Activated naive CD8-positive, alpha-beta T cell treated with anti-CD3 and anti-CD28 coated beads for 36 hours (primary cell): ENCODE measurements at regions not wholly inside any gene's neighbourhood (a gene's known extent, or its start where the extent isn't known, plus 50 kb on each side); places are given as distances from the start of the nearest gene placed in this dataset.

Experiments used
- DNase-seq: peaks from one replicate; pipeline ENCODE4 v3.0.0; 2021
- H3K27ac Mint-ChIP-seq: one replicate; pipeline ENCODE4 v1.8.0; 2022; ENCODE audit warnings: mild to moderate bottlenecking, moderate library complexity, mixed read lengths
- H3K27me3 Mint-ChIP-seq: one replicate; pipeline ENCODE4 v1.8.0; 2022; ENCODE audit warnings: mild to moderate bottlenecking, mixed read lengths
- H3K36me3 Mint-ChIP-seq: one replicate; pipeline ENCODE4 v1.8.0; 2021; ENCODE audit warnings: mild to moderate bottlenecking, mixed read lengths
- H3K4me1 Mint-ChIP-seq: one replicate; pipeline ENCODE4 v1.8.0; 2021; ENCODE audit warnings: mixed read lengths
- H3K4me3 Mint-ChIP-seq: one replicate; pipeline ENCODE4 v1.8.0; 2022; ENCODE audit warnings: mild to moderate bottlenecking, moderate library complexity, mixed read lengths
- H3K9me3 Mint-ChIP-seq: one replicate; pipeline ENCODE4 v1.8.0; 2022; ENCODE audit warnings: mixed read lengths

GRCh38 chr2:238728330-238729260, 119.3 kb upstream of the TWIST2 start:
- no peaks in the 10 kb centered on the region for H3K9me3 Mint-ChIP-seq
- no peak for DNase-seq

GRCh38 chr2:238729261-238729935, 118.5 kb upstream of the TWIST2 start:
- H3K4me1 Mint-ChIP-seq = no peaks in the 10 kb centered on the region
- H3K9me3 Mint-ChIP-seq = no peaks in the 10 kb centered on the region
- H3K4me3 Mint-ChIP-seq = no peak overlapping the region
- peaks cover 18% of the 10 kb centered on the region for H3K27me3 Mint-ChIP-seq
- no peak for DNase-seq
- H3K36me3 Mint-ChIP-seq = no peaks in the 10 kb centered on the region
- no peak overlapping the region for H3K27ac Mint-ChIP-seq

More at GRCh38 chr2:238728330-238729260, 119.3 kb upstream of the TWIST2 start:
- Mint-ChIP-seq H3K4me3 (no peak overlapping the region), H3K4me1 (no peaks in the 10 kb centered on the region), H3K27ac (no peak overlapping the region), H3K27me3 (peaks cover 21% of the 10 kb centered on the region), H3K36me3 (no peaks in the 10 kb centered on the region)

- Mint-ChIP-seq H3K4me1 (no peaks in the 10 kb centered on the region), H3K27me3 (peaks cover 14% of the 10 kb centered on the region), H3K36me3 (no peaks in the 10 kb centered on the region), H3K9me3 (no peaks in the 10 kb centered on the region), H3K4me3 (no peak overlapping the region), H3K27ac (no peak overlapping the region)
- DNase-seq = no peak
Measured at GRCh38 chr2:238730001-238730669, 117.8 kb upstream of the TWIST2 start.

GRCh38 chr2:238730881-238731280, 117.0 kb upstream of the TWIST2 start:
- no peaks in the 10 kb centered on the region for H3K36me3 Mint-ChIP-seq
- no peak overlapping the region for H3K4me3 Mint-ChIP-seq
- H3K27ac Mint-ChIP-seq = no peak overlapping the region
- H3K27me3 Mint-ChIP-seq = peaks cover 15% of the 10 kb centered on the region
- DNase-seq = no peak
- no peaks in the 10 kb centered on the region for H3K4me1 Mint-ChIP-seq
- no peaks in the 10 kb centered on the region for H3K9me3 Mint-ChIP-seq

GRCh38 chr2:238731961-238732360, 115.9 kb upstream of the TWIST2 start:
- no peak overlapping the region for H3K4me3 Mint-ChIP-seq

GRCh38 chr2:238738917-238739316, 109.0 kb upstream of the TWIST2 start:
- Mint-ChIP-seq H3K4me3 (no peak overlapping the region), H3K9me3 (no peaks in the 10 kb centered on the region), H3K36me3 (no peaks in the 10 kb centered on the region), H3K4me1 (no peaks in the 10 kb centered on the region), H3K27me3 (peaks cover 40% of the 10 kb centered on the region), H3K27ac (no peak overlapping the region)
- DNase-seq = no peak

More at GRCh38 chr2:238731961-238732360, 115.9 kb upstream of the TWIST2 start:
- H3K36me3 Mint-ChIP-seq = no peaks in the 10 kb centered on the region
- no peaks in the 10 kb centered on the region for H3K4me1 Mint-ChIP-seq
- H3K27me3 Mint-ChIP-seq = peaks cover 15% of the 10 kb centered on the region
- DNase-seq = no peak
- no peak overlapping the region for H3K27ac Mint-ChIP-seq
- no peaks in the 10 kb centered on the region for H3K9me3 Mint-ChIP-seq

GRCh38 chr2:238739668-238740067, 108.2 kb upstream of the TWIST2 start:
- no peaks in the 10 kb centered on the region for H3K9me3 Mint-ChIP-seq
- DNase-seq = no peak
- no peaks in the 10 kb centered on the region for H3K4me1 Mint-ChIP-seq
- peaks cover 48% of the 10 kb centered on the region for H3K27me3 Mint-ChIP-seq
- H3K36me3 Mint-ChIP-seq = no peaks in the 10 kb centered on the region
- no peak overlapping the region for H3K4me3 Mint-ChIP-seq
- H3K27ac Mint-ChIP-seq = no peak overlapping the region

- Mint-ChIP-seq H3K4me1 (no peaks in the 10 kb centered on the region), H3K27me3 (peaks cover 53% of the 10 kb centered on the region)
- no peak for DNase-seq
Measured at GRCh38 chr2:238741277-238741676, 106.6 kb upstream of the TWIST2 start.

GRCh38 chr2:238742066-238742465, 105.8 kb upstream of the TWIST2 start:
- Mint-ChIP-seq H3K4me3 (no peak overlapping the region), H3K27me3 (peaks cover 51% of the 10 kb centered on the region), H3K36me3 (no peaks in the 10 kb centered on the region)

More at GRCh38 chr2:238741277-238741676, 106.6 kb upstream of the TWIST2 start:
- Mint-ChIP-seq H3K4me3 (no peak overlapping the region), H3K36me3 (no peaks in the 10 kb centered on the region), H3K27ac (no peak overlapping the region), H3K9me3 (no peaks in the 10 kb centered on the region)

GRCh38 chr2:238742664-238743063, 105.2 kb upstream of the TWIST2 start:
- Mint-ChIP-seq H3K4me3 (no peak overlapping the region), H3K9me3 (no peaks in the 10 kb centered on the region), H3K36me3 (no peaks in the 10 kb centered on the region), H3K27ac (no peak overlapping the region), H3K27me3 (peaks cover 45% of the 10 kb centered on the region), H3K4me1 (no peaks in the 10 kb centered on the region)
- DNase-seq = no peak

More at GRCh38 chr2:238742066-238742465, 105.8 kb upstream of the TWIST2 start:
- Mint-ChIP-seq H3K4me1 (no peaks in the 10 kb centered on the region), H3K27ac (no peak overlapping the region), H3K9me3 (no peaks in the 10 kb centered on the region)
- DNase-seq = no peak

- peaks cover 40% of the 10 kb centered on the region for H3K27me3 Mint-ChIP-seq
- H3K9me3 Mint-ChIP-seq = no peaks in the 10 kb centered on the region
- no peaks in the 10 kb centered on the region for H3K36me3 Mint-ChIP-seq
- DNase-seq = no peak
- no peaks in the 10 kb centered on the region for H3K4me1 Mint-ChIP-seq
- H3K27ac Mint-ChIP-seq = no peak overlapping the region
- no peak overlapping the region for H3K4me3 Mint-ChIP-seq
Measured at GRCh38 chr2:238743243-238744065, 104.4 kb upstream of the TWIST2 start.

GRCh38 chr2:238744951-238745350, 102.9 kb upstream of the TWIST2 start:
- no peak for DNase-seq
- H3K36me3 Mint-ChIP-seq = no peaks in the 10 kb centered on the region
- no peak overlapping the region for H3K27ac Mint-ChIP-seq
- H3K4me1 Mint-ChIP-seq = no peaks in the 10 kb centered on the region
- no peak overlapping the region for H3K4me3 Mint-ChIP-seq
- H3K9me3 Mint-ChIP-seq = peaks cover 8% of the 10 kb centered on the region
- peaks cover 42% of the 10 kb centered on the region for H3K27me3 Mint-ChIP-seq

- H3K27ac Mint-ChIP-seq = no peak overlapping the region
- peaks cover 40% of the 10 kb centered on the region for H3K27me3 Mint-ChIP-seq
- H3K4me3 Mint-ChIP-seq = no peak overlapping the region
- H3K4me1 Mint-ChIP-seq = no peaks in the 10 kb centered on the region
- no peak for DNase-seq
- H3K9me3 Mint-ChIP-seq = peaks cover 8% of the 10 kb centered on the region
- no peaks in the 10 kb centered on the region for H3K36me3 Mint-ChIP-seq
Measured at GRCh38 chr2:238745997-238746396, 101.9 kb upstream of the TWIST2 start.

GRCh38 chr2:238747114-238747513, 100.8 kb upstream of the TWIST2 start:
- H3K27ac Mint-ChIP-seq = no peak overlapping the region
- no peak overlapping the region for H3K4me3 Mint-ChIP-seq
- H3K27me3 Mint-ChIP-seq = peaks cover 31% of the 10 kb centered on the region
- no peak for DNase-seq
- H3K36me3 Mint-ChIP-seq = no peaks in the 10 kb centered on the region
- peaks cover 8% of the 10 kb centered on the region for H3K9me3 Mint-ChIP-seq
- no peaks in the 10 kb centered on the region for H3K4me1 Mint-ChIP-seq
